Smooth muscle cell (in vitro differentiated cells): ENCODE measurements at regions not wholly inside any gene's neighbourhood (a gene's known extent, or its start where the extent isn't known, plus 50 kb on each side); places are given as distances from the start of the nearest gene placed in this dataset.

Source experiments
- DNase-seq: peaks from one replicate; lab custom pipeline; 2025; ENCODE audit not compliant: unreplicated experiment; lab: John Stamatoyannopoulos, UW
- H2AFZ ChIP-seq: fragments of 200-600 bp; sonication (generic); 2 replicates; pipeline ENCODE4 v1.6.0; 2016; ENCODE audit warnings: antibody characterized with exemption, low read depth, mild to moderate bottlenecking
- H3F3A ChIP-seq: fragments of 200-600 bp; sonication (generic); 2 replicates; pipeline ENCODE4 v1.6.0; 2017; ENCODE audit warnings: antibody characterized with exemption, low read depth
- H3K27ac ChIP-seq: fragments of 200-600 bp; sonication (generic); 2 replicates; pipeline ENCODE4 v1.5.1; 2016; ENCODE audit warnings: low read depth, mild to moderate bottlenecking
- H3K27me3 ChIP-seq: fragments of 200-600 bp; sonication (generic); 2 replicates; pipeline ENCODE4 v1.6.1; 2016; ENCODE audit warnings: low read depth, mild to moderate bottlenecking
- H3K36me3 ChIP-seq: fragments of 200-600 bp; sonication (generic); 2 replicates; pipeline ENCODE4 v1.5.1; 2016; ENCODE audit warnings: low read depth
- H3K4me1 ChIP-seq: fragments of 200-600 bp; sonication (generic); 2 replicates; pipeline ENCODE4 v1.5.1; 2016; ENCODE audit warnings: low read depth
- H3K4me2 ChIP-seq: fragments of 200-600 bp; sonication (generic); 2 replicates; pipeline ENCODE4 v1.6.0; 2016; ENCODE audit warnings: mild to moderate bottlenecking
- H3K4me3 ChIP-seq: fragments of 200-600 bp; sonication (generic); 2 replicates; pipeline ENCODE4 v1.5.1; 2016; ENCODE audit warnings: mild to moderate bottlenecking
- H3K79me2 ChIP-seq: fragments of 200-600 bp; sonication (generic); 2 replicates; pipeline ENCODE4 v1.6.0; 2016; ENCODE audit warnings: low read depth, mild to moderate bottlenecking
- H3K9ac ChIP-seq: fragments of 200-600 bp; sonication (generic); 2 replicates; pipeline ENCODE4 v1.6.0; 2016; ENCODE audit warnings: low read depth
- H3K9me3 ChIP-seq: fragments of 200-600 bp; sonication (generic); replicated peaks from 2 replicates; pipeline ENCODE4 v1.5.1; 2016; ENCODE audit warnings: low read depth
- H4K20me1 ChIP-seq: fragments of 200-600 bp; sonication (generic); 2 replicates; pipeline ENCODE4 v1.6.0; 2016; ENCODE audit warnings: low read depth
- CTCF ChIP-seq: fragments of 200-600 bp; sonication (generic); IDR thresholded peaks from 2 replicates; pipeline ENCODE4 v1.5.1; 2017; ENCODE audit warnings: borderline replicate concordance, mild to moderate bottlenecking, antibody characterized with exemption; ENCODE audit not compliant: insufficient read depth, poor library complexity, severe bottlenecking
- WGBS: methylation state at CpG from one replicate; pipeline ENCODE4 v1.1.7; 2016; ENCODE audit warnings: low lambda C conversion rate; 5-methylcytosine and 5-hydroxymethylcytosine counted together

GRCh38 chr5:130290219-130290618 is 386.0 kb downstream of the CHSY3 start:
- no peaks in the 10 kb centered on the region for H3K9me3 ChIP-seq
- WGBS, result 93% methylated on average over 2 of the region's 2 CpGs

GRCh38 chr5:130289132-130290088 is 385.1 kb downstream of the CHSY3 start:
- DNase-seq, result no peak
- WGBS, result 46% methylated on average over 6 of the region's 6 CpGs
- no peak overlapping the region for H2AFZ ChIP-seq
- H3K27me3 ChIP-seq, result no peaks in the 10 kb centered on the region
- no peaks in the 10 kb centered on the region for H3K9me3 ChIP-seq
- no peaks in the 10 kb centered on the region for H4K20me1 ChIP-seq
- no peaks in the 10 kb centered on the region for H3F3A ChIP-seq
- peak overlapping the region; percentile 25 for H3K27ac ChIP-seq
- H3K9ac ChIP-seq, result no peak overlapping the region
- no peaks in the 10 kb centered on the region for H3K79me2 ChIP-seq
- H3K4me1 ChIP-seq, result no peaks in the 10 kb centered on the region
- no peak overlapping the region for H3K4me3 ChIP-seq
- H3K36me3 ChIP-seq, result no peaks in the 10 kb centered on the region
- peak overlapping the region; percentile 62 for H3K4me2 ChIP-seq
- no peak for TF ChIP-seq CTCF

More at GRCh38 chr5:130290219-130290618, 386.0 kb downstream of the CHSY3 start:
- Histone ChIP-seq H3K4me3 (no peak overlapping the region), H3K27me3 (no peaks in the 10 kb centered on the region), H3K4me1 (no peaks in the 10 kb centered on the region), H3F3A (no peaks in the 10 kb centered on the region), H4K20me1 (no peaks in the 10 kb centered on the region), H3K36me3 (no peaks in the 10 kb centered on the region), H3K79me2 (no peaks in the 10 kb centered on the region), H3K27ac (no peak overlapping the region), H3K4me2 (peak overlapping the region; percentile 62), H3K9ac (no peak overlapping the region), H2AFZ (no peak overlapping the region)
- DNase-seq, result no peak
- TF ChIP-seq CTCF, result no peak

GRCh38 chr5:130287438-130287837 is 383.2 kb downstream of the CHSY3 start:
- Histone ChIP-seq H3K27me3 (no peaks in the 10 kb centered on the region), H3K4me1 (no peaks in the 10 kb centered on the region), H3K36me3 (no peaks in the 10 kb centered on the region), H2AFZ (peak overlapping the region; percentile 4), H3K9ac (no peak overlapping the region), H3K9me3 (no peaks in the 10 kb centered on the region), H3K4me3 (no peak overlapping the region), H3F3A (no peaks in the 10 kb centered on the region), H3K79me2 (no peaks in the 10 kb centered on the region), H3K27ac (no peak overlapping the region), H4K20me1 (no peaks in the 10 kb centered on the region), H3K4me2 (peak overlapping the region; percentile 44)
- DNase-seq, result no peak
- no peak for TF ChIP-seq CTCF
